SK-N-MC (cell line): ENCODE measurements at regions not wholly inside any gene's neighbourhood (a gene's known extent, or its start where the extent isn't known, plus 50 kb on each side); places are given as distances from the start of the nearest gene placed in this dataset.

ENCODE experiments used
- DNase-seq: peaks from one replicate; pipeline ENCODE4 v3.0.0-alpha.2; 2011; ENCODE audit warnings: low read depth, low spot score
- H3K27ac ChIP-seq: fragments of 200-600 bp; sonication (generic); 2 replicates; pipeline ENCODE4 v1.5.1; 2016; ENCODE audit warnings: mixed run types
- H3K36me3 ChIP-seq: fragments of 200-600 bp; sonication (generic); 2 replicates; pipeline ENCODE4 v1.6.1; 2017; ENCODE audit warnings: antibody characterized with exemption, low read length, mixed read lengths; ENCODE audit not compliant: insufficient read depth
- H3K4me3 ChIP-seq: fragments of 200-600 bp; sonication (generic); 2 replicates; pipeline ENCODE4 v1.5.1; 2016
- H3K9ac ChIP-seq: fragments of 200-600 bp; sonication (generic); 2 replicates; pipeline ENCODE4 v1.8.0; 2017; ENCODE audit warnings: mixed run types, mixed read lengths; ENCODE audit not compliant: insufficient read length
- H3K9me3 ChIP-seq: fragments of 200-600 bp; sonication (generic); 2 replicates; pipeline ENCODE4 v1.6.1; 2017; ENCODE audit warnings: low read depth, mild to moderate bottlenecking, antibody characterized with exemption, low read length, moderate library complexity, mixed read lengths
- EZH2 ChIP-seq: fragments of 200-600 bp; sonication (generic); IDR thresholded peaks from one replicate; pipeline ENCODE4 v1.6.1; 2017; ENCODE audit warnings: antibody characterized with exemption
- FOXP2 ChIP-seq: optimal IDR thresholded peaks from 2 replicates; pipeline ENCODE3; 2011; ENCODE audit warnings: mild to moderate bottlenecking, moderate library complexity; ENCODE audit not compliant: insufficient read depth; ENCODE audit errors: extremely low read length, control extremely low read depth
- POLR2AphosphoS5 ChIP-seq: IDR thresholded peaks from 2 replicates; pipeline ENCODE4 v1.6.1; 2012; ENCODE audit warnings: mild to moderate bottlenecking, low read depth, low read length, borderline replicate concordance

GRCh38 chr3:166810741-166811445 is 569.2 kb downstream of the ZBBX start:
- Histone ChIP-seq H3K27ac (no peak overlapping the region), H3K9ac (no peak overlapping the region), H3K4me3 (no peak overlapping the region), H3K9me3 (no peaks in the 10 kb centered on the region), H3K36me3 (no peaks in the 10 kb centered on the region)
- TF ChIP-seq EZH2, result no peak
- no peak for TF ChIP-seq POLR2AphosphoS5
- no peak for TF ChIP-seq FOXP2
- no peak for DNase-seq

DNA sequence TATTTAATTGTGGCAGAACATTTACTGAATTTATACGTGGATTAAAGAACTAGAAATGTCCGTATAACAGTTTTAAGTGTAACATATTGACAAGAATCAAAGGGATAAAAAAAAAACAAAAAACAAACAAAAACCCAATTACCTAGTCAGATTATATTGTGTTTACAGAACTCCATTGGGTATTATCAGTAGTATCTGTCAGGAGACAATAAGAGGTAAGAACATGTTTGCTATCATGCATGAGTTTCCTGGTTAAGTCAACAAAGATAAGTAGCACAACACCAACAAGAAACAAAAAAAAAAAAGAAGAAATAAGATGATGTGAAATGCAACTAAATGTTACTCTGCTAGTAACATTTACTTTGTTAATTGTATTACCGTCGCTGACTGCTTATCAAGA is 570.6 kb downstream of the ZBBX start:
- no peak for DNase-seq
- H3K36me3 ChIP-seq, result no peaks in the 10 kb centered on the region
- no peak overlapping the region for H3K9ac ChIP-seq
- no peak overlapping the region for H3K27ac ChIP-seq
- TF ChIP-seq FOXP2 (no peak), EZH2 (no peak), POLR2AphosphoS5 (no peak)
- H3K9me3 ChIP-seq, result no peaks in the 10 kb centered on the region
- no peak overlapping the region for H3K4me3 ChIP-seq

DNA sequence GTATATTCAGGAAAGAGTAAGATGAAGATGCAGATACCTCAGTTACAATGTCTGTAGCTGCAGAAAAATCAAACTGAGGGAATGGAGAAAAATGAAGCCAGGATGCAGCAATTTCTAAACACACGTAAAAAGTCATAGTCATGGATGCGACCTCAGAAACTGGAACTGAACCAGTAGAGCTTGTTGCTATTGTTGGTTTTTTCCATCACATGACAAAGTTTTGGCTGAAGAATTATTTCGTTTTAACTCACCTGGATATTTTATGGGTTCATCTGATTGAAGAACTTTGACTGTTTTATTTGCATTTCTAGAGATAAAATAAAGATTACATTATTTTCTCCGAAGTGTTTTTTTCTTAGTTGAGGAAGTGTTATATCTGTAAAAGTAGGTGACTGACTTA is 591.2 kb downstream of the ZBBX start:
- Histone ChIP-seq H3K9me3 (peaks cover 4% of the 10 kb centered on the region; the same call in 1 of the 2 replicates), H3K4me3 (no peak overlapping the region), H3K9ac (no peak overlapping the region), H3K36me3 (no peaks in the 10 kb centered on the region), H3K27ac (no peak overlapping the region)
- DNase-seq, result no peak
- TF ChIP-seq POLR2AphosphoS5, result no peak
- no peak for TF ChIP-seq FOXP2
- no peak for TF ChIP-seq EZH2

- DNase-seq, result no peak
- peaks cover 4% of the 10 kb centered on the region; the same call in 1 of the 2 replicates for H3K9me3 ChIP-seq
- no peak for TF ChIP-seq FOXP2
- no peak for TF ChIP-seq POLR2AphosphoS5
- TF ChIP-seq EZH2, result no peak
Measured at GRCh38 chr3:166785876-166786275, 594.2 kb downstream of the ZBBX start.

DNA sequence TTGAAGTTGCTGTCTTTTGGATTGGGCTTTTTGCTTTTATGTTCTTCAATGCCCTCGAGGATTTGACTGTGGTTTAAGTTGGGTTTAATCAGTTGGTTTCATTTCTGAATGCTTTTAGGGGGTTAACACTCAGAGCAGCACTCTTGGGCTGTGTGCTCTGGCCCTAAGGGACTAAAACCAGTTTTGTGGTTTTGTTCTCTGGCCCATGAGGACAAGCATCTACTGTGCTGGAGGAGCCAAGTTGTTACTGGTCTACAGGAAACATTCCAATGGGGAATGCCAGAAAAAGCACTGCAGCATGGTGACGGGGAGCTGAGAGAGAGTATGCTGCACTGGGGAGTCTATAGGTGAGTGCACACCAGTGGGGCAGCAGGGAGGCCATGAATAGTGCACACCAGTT is 596.9 kb downstream of the ZBBX start:
- no peak for DNase-seq
- TF ChIP-seq POLR2AphosphoS5 (no peak), FOXP2 (no peak), EZH2 (no peak)
- no peaks in the 10 kb centered on the region for H3K36me3 ChIP-seq
- no peak overlapping the region for H3K27ac ChIP-seq
- H3K9ac ChIP-seq, result no peak overlapping the region
- no peak overlapping the region for H3K4me3 ChIP-seq
- H3K9me3 ChIP-seq, result peaks cover 4% of the 10 kb centered on the region; the same call in 1 of the 2 replicates

More at GRCh38 chr3:166785876-166786275, 594.2 kb downstream of the ZBBX start:
- H3K9ac ChIP-seq, result no peak overlapping the region
- no peak overlapping the region for H3K4me3 ChIP-seq
- no peak overlapping the region for H3K27ac ChIP-seq
- H3K36me3 ChIP-seq, result no peaks in the 10 kb centered on the region

DNA sequence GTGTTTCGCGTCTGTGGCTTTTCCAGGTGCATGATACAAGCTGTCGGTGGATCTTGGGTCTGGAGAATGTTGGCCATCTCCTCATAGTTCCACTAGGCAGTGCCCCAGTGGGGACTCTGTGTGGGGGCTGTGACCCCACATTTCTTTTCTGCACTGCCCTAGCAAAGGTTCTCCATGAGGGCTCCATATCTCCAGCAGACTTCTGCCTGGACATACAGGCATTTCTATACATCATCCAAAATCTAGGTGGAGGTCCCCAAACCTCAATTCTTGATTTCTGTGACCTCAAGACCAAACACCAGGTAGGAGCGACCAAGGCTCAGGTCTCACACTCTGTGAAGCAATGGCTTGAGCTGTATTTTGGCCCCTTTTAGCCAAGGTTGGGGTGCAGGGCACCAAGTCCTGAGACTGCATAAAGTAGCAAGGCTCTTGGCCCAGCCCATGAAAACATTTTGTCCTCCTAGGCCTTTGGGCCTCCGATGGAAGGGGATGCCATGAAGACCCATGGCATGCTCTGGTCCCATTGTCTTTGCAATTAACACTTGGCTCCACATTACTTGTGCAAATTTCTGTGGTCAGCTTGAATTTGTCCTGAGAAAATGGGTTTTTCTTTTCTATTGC is 615.3 kb downstream of the ZBBX start:
- Histone ChIP-seq H3K9me3 (0 out of 2 replicates have a peak, but pooled peaks cover 4% of the 10 kb centered on the region), H3K27ac (no peak overlapping the region), H3K9ac (no peak overlapping the region), H3K4me3 (no peak overlapping the region), H3K36me3 (no peaks in the 10 kb centered on the region)
- DNase-seq, result no peak
- no peak for TF ChIP-seq EZH2
- TF ChIP-seq FOXP2, result no peak
- no peak for TF ChIP-seq POLR2AphosphoS5

DNA sequence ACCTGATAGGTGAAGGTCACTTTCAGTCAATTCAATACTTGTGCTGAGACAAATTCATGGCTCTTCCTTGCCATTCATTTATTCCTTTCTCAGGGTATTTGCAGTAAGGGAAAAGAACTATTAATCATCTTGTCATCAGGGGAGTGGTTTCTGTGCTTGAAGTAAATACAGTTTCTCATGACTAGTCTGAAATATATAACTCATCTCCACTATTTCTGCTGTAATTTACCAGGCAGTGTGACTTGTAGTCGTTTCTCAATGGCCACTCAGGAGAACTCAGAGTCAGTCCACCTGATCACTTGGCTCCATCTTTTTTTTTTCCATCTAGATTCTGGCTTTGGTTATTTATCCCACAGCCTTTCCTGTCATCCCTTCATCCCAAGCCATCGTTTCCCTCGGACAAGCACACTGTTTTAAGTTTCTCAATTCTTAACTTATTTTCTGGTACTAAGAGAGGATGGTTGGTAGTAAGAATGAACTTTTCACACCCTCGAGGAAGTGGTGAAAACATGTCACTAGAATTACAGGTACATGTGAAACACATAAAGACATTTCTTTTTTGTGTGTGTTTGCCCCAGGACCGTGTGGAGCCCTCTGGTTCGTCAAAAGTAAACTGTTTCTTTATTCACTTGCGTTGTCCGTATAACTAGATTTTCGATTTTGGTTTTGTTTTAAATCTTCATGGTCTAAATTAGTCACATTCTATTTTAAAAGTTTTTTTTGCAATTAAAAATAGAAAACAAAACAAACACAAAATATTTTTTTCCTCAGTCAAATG is 620.2 kb downstream of the ZBBX start:
- H3K4me3 ChIP-seq, result no peak overlapping the region
- peaks cover 6% of the 10 kb centered on the region for H3K9me3 ChIP-seq
- H3K36me3 ChIP-seq, result no peaks in the 10 kb centered on the region
- H3K9ac ChIP-seq, result no peak overlapping the region
- no peak for DNase-seq
- TF ChIP-seq EZH2, result no peak
- TF ChIP-seq FOXP2, result no peak
- no peak for TF ChIP-seq POLR2AphosphoS5
- H3K27ac ChIP-seq, result no peak overlapping the region

GRCh38 chr3:166752214-166752613 is 627.9 kb downstream of the ZBBX start:
- 0 out of 2 replicates have a peak, but pooled peaks cover 3% of the 10 kb centered on the region for H3K36me3 ChIP-seq
- H3K9me3 ChIP-seq, result peaks cover 8% of the 10 kb centered on the region
- H3K27ac ChIP-seq, result no peak overlapping the region
- no peak overlapping the region for H3K9ac ChIP-seq
- no peak overlapping the region for H3K4me3 ChIP-seq
- no peak for DNase-seq
- TF ChIP-seq POLR2AphosphoS5, result no peak
- TF ChIP-seq EZH2, result no peak
- no peak for TF ChIP-seq FOXP2
